ENCODE measurements at regions not wholly inside any gene's neighbourhood (a gene's known extent, or its start where the extent isn't known, plus 50 kb on each side); places are given as distances from the start of the nearest gene placed in this dataset.

- no peaks in the 10 kb centered on the region for H3K36me3 ChIP-seq (ENCODE audit: control insufficient read depth in 4 of 4, insufficient read depth in 3 of 4, low read depth in 1 of 4, low read length in 3 of 4)
- H3K27me3 ChIP-seq (ENCODE audit: control insufficient read depth in 4 of 4, insufficient read depth in 4 of 4, low read length in 3 of 4), result no peaks in the 10 kb centered on the region
- no peaks in the 10 kb centered on the region for H3K9me3 ChIP-seq (ENCODE audit: control insufficient read depth in 4 of 4, low read length in 3 of 4)
- WGBS, result 93% methylated on average over 1 of the region's 1 CpG
- no peak overlapping the region for H3K4me3 ChIP-seq (ENCODE audit: low read depth in 1 of 3, low read length in 3 of 3)
- peaks cover 14 to 29% (median 21%) of the 10 kb centered on the region in 4 donors for H3K4me1 ChIP-seq (ENCODE audit: control insufficient read depth in 4 of 4, insufficient read depth in 4 of 4, low read length in 3 of 4)
- TF ChIP-seq YY1 (IDR thresholded peaks at IDR 0.05), result no peak
- TF ChIP-seq RXRA (IDR thresholded peaks at IDR 0.05), result no peak
- TF ChIP-seq JUND (IDR thresholded peaks at IDR 0.05), result no peak
- TF ChIP-seq CTCF (IDR thresholded peaks at IDR 0.05; ENCODE audit: low read depth, low read length, missing input control), result no peak
- no peak for TF ChIP-seq FOXA2 (IDR thresholded peaks at IDR 0.05)
- no peak for TF ChIP-seq SP1 (IDR thresholded peaks at IDR 0.05)
- TF ChIP-seq FOXA1 (IDR thresholded peaks at IDR 0.05), result no peak
- TF ChIP-seq EGR1 (IDR thresholded peaks at IDR 0.05; ENCODE audit: low read depth in 2 of 2), result no peak
- no peak for TF ChIP-seq HNF4G (IDR thresholded peaks at IDR 0.05)
- TF ChIP-seq ZBTB33 (IDR thresholded peaks at IDR 0.05), result no peak
- no peak for TF ChIP-seq ATF3 (IDR thresholded peaks at IDR 0.05)
- TF ChIP-seq TAF1 (conservative IDR thresholded peaks at IDR 0.05), result no peak
- no peak overlapping the region for H3K9ac ChIP-seq (ENCODE audit: low read depth in 1 of 2, low read length in 2 of 2)
- no peak overlapping the region for H3K27ac ChIP-seq (ENCODE audit: low read depth in 1 of 2, low read length in 2 of 2)
- DNase-seq (ENCODE audit: low spot score), result no peak
Observed at GRCh38 chr18:46426679-46427047, 230.4 kb downstream of the LOXHD1 start.

Measured in liver (tissue), 8 donors.